NB4 (cell line): ENCODE measurements at regions not wholly inside any gene's neighbourhood (a gene's known extent, or its start where the extent isn't known, plus 50 kb on each side); places are given as distances from the start of the nearest gene placed in this dataset.

Source experiments
- DNase-seq: peaks from one replicate; pipeline ENCODE4 v3.0.0; 2010; ENCODE audit warnings: low read depth
- H3K4me3 ChIP-seq: one replicate; pipeline ENCODE4 v1.5.1; 2011; ENCODE audit warnings: mild to moderate bottlenecking, low read depth, low read length, moderate library complexity
- CTCF ChIP-seq: IDR thresholded peaks from one replicate; pipeline ENCODE4 v1.5.1; 2012; ENCODE audit warnings: low read depth, low read length
- MAX ChIP-seq: IDR thresholded peaks from 2 replicates; pipeline ENCODE4 v1.6.1; 2011; ENCODE audit warnings: low read depth, low read length
- MYC ChIP-seq: IDR thresholded peaks from 2 replicates; pipeline ENCODE4 v1.6.1; 2011; ENCODE audit warnings: low read depth, low read length
- POLR2A ChIP-seq: IDR thresholded peaks from 2 replicates; pipeline ENCODE4 v1.6.1; 2011; ENCODE audit warnings: mild to moderate bottlenecking; ENCODE audit not compliant: insufficient read length; ENCODE audit errors: extremely low read depth

GRCh38 chr5:93793159-93793781 lies 51.9 kb upstream of the POU5F2 start:
- TF ChIP-seq POLR2A (no peak), MYC (no peak), MAX (no peak), CTCF (no peak)
- no peak overlapping the region for H3K4me3 ChIP-seq
- no peak for DNase-seq

GRCh38 chr5:93791518-93791972 lies 50.1 kb upstream of the POU5F2 start:
- H3K4me3 ChIP-seq = no peak overlapping the region
- TF ChIP-seq MAX (peak; percentile 77), MYC (peak; percentile 62), POLR2A (no peak)
- DNase-seq = no peak
